A673 (cell line): ENCODE measurements at regions not wholly inside any gene's neighbourhood (a gene's known extent, or its start where the extent isn't known, plus 50 kb on each side); places are given as distances from the start of the nearest gene placed in this dataset.

Experiments used
- EZH2 ChIP-seq: fragments of 200-600 bp; sonication (generic); IDR thresholded peaks from 2 replicates; pipeline ENCODE4 v1.6.1; 2017; ENCODE audit warnings: borderline replicate concordance, low read depth, mild to moderate bottlenecking, mixed read lengths, antibody characterized with exemption, low read length; ENCODE audit not compliant: poor library complexity, severe bottlenecking
- TF ChIP-seq, protein P1 (sequence below): fragments of 300-800, 200-600 bp; sonication (generic); conservative IDR thresholded peaks from 2 replicates; pipeline ENCODE4 v1.5.1; 2017; ENCODE audit warnings: low read depth, mild to moderate bottlenecking, antibody characterized with exemption, low read length, moderate library complexity, mixed read lengths

GRCh38 chr11:122050021-122050690 is 65.9 kb downstream of the BLID start:
- no peak for TF ChIP-seq EZH2
- TF ChIP-seq, protein P1, sequence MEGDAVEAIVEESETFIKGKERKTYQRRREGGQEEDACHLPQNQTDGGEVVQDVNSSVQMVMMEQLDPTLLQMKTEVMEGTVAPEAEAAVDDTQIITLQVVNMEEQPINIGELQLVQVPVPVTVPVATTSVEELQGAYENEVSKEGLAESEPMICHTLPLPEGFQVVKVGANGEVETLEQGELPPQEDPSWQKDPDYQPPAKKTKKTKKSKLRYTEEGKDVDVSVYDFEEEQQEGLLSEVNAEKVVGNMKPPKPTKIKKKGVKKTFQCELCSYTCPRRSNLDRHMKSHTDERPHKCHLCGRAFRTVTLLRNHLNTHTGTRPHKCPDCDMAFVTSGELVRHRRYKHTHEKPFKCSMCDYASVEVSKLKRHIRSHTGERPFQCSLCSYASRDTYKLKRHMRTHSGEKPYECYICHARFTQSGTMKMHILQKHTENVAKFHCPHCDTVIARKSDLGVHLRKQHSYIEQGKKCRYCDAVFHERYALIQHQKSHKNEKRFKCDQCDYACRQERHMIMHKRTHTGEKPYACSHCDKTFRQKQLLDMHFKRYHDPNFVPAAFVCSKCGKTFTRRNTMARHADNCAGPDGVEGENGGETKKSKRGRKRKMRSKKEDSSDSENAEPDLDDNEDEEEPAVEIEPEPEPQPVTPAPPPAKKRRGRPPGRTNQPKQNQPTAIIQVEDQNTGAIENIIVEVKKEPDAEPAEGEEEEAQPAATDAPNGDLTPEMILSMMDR: no peak
